Hematopoietic multipotent progenitor cell treated with erythropoietin and hydrocortisone succinate and interleukin-3 and kit ligand, for 6 days (in vitro differentiated cells): ENCODE measurements at regions not wholly inside any gene's neighbourhood (a gene's known extent, or its start where the extent isn't known, plus 50 kb on each side); places are given as distances from the start of the nearest gene placed in this dataset.

Experiments used
- DNase-seq: peaks from one replicate; pipeline ENCODE4 v3.0.0-alpha.2; 2015

DNA sequence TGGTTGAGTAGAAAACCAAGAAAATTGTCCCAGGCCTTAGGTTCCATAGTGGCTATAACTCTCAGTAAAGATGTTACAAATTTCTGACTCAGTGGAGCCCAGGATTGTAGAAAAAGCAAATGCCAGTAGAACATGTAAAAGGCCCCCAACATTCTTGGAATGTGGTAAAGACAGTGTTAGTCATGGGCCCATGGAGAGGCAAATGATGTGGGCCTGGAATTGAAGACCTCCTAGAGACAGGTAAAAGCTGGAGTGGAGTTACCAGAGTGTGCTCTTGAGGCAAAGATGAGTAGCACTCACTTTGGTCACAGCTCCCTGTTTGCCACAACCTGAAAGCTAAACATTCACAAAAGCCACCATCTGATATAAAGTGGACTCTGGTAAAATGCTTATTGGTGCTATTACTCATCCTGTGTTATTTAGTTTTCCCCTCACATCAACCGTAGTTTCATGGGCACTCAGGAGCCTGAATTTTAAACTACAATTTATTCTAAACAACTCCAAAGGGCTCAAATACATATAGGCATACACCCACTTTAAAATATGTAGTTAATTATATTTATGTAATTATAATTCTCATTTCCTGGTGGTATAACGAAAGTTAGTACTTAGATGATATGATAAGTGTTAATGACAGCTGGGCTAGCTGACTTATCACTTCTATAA lies 359.6 kb upstream of the NECTIN3 start:
- DNase-seq, result no peak

DNA sequence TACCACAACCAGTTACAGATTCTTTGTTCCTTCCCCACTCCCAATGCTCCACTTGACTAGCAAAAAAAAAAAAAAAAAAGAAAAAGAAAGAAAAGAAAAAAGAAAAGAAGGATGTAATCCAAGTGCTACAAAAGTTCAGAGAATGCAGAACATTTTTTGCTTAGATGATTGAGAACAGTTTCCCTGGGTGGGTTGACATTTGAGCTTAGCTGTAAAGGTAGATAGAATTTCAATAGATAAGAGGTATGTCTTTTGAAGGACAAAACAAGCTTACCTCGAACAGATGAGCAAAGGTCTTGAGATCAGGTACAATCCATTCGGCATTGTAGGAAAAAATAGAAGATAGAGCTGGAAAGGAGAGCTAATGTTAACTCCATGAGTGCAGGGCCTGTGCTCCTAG lies 344.6 kb upstream of the NECTIN3 start:
- no peak for DNase-seq

GRCh38 chr3:110731148-110731547 lies 340.5 kb upstream of the NECTIN3 start:
- no peak for DNase-seq

DNA sequence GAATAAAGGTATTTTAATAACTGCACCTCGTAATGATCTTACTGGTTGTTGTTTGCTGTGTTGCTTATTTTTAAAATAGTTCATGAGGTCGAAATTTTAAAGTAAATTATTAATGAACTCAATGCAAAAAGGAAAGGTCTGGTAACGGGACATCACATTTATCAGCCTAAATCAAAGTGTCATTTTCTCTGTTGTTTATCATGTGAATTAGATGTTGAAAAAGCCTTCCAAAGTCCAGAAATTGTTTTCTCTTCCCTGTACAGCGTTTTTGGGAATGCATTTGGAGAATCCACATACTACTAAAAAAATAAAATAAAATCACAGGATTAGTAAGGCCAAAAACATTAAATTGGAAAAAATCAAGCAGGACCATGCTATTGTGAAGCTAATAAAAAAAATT lies 339.2 kb upstream of the NECTIN3 start:
- DNase-seq, result no peak

DNA sequence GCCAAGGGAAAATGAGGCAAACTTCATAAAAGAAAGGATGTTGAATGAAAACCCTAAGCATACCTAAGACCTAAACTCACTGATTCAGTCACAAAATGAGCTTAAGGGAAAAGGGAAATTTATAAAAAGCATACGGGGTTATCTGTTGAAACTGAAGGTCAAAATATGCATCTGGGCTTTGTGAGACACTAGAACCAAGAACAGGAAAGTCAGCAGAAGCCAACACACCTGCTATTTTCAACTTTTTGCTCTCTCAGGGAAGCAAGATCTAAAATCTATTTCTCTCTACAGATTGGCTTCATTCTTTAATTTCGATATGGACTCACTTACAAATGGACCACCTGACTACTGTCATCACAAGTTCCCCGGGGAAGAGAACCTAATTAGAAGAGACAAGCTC lies 338.6 kb upstream of the NECTIN3 start:
- no peak for DNase-seq

DNA sequence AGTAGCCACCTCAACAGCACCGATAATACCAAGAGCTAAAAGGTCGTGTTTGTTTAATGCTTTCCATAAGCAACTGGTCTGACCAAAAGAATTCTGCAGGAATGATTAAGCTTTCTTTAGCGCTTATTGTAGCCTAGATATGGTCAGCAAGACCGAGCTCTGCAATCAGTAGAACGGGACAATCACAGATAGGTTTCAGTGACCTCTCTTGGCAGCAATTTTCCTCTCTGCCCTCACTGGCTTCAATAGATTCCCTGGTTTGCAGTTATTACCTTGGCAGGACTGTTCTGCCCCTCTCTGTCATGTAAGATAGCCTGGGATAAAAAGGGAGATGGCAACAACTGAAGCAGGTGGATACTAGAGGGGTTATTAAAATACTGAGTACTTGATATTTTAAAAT lies 337.1 kb upstream of the NECTIN3 start:
- no peak for DNase-seq

DNA sequence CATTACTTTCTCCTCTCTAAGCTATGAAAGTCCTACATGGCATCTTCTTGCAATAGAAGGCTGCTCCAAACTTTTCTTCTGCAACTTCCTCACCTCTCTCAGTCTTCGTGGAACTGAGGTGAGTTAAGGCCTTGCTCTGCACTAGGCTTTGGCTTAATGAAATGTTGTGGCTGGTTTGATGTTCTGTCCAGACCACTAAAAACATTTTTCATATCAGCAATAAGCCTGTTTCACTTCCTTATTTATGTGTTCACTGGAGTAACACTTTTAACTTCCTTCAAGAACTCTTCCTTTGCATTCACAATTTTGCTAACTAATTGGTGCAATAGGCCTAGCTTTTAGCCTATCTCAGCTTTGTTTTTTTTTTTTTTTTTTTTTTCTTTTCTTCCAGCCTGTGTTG lies 335.3 kb upstream of the NECTIN3 start:
- no peak for DNase-seq

- DNase-seq, result no peak
These were observed 333.1 kb upstream of the NECTIN3 start for GRCh38 chr3:110738531-110738930.

DNA sequence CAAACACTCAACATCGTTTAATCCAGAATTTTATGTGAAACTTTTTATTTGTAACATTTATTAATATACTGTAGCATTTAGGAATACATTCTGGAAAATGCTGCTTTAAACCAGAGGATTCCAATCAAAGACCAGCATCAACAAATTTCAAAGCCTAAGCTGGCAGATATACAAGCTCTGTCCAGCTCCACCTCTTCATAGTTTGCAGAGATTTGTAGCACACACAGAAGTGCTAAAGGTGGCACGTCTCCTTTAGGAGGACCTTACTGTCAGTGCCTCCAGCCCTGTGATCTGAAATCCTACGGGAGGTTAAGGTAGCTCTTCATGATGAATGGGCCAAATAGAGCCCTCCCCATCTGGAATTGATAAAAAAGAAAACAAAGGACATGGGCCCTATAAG lies 329.7 kb upstream of the NECTIN3 start:
- DNase-seq, result no peak

DNA sequence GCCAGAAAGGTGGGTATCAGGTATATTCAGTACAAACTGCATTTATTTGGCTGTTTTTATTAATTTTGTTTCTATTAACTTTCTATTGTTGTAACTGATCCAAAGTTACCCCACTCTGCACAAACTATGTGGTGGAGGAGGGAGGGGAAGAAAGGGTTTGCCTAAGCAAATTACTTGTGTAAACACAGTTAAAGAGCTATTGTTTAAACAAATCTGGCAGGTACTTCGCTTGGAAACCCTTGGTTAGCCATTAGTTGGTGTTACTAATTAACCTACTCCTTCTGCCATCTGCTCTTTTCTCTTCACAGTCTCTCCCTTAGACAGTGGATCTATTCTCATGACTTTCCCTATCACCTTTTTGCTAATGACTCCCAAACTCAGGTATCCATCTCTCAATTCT lies 328.4 kb upstream of the NECTIN3 start:
- DNase-seq, result no peak

- no peak for DNase-seq
These were observed 327.6 kb upstream of the NECTIN3 start for GRCh38 chr3:110743984-110744383.

- DNase-seq, result no peak
These were observed 326.9 kb upstream of the NECTIN3 start for GRCh38 chr3:110744723-110745122.

GRCh38 chr3:110749006-110749405 lies 322.6 kb upstream of the NECTIN3 start:
- no peak for DNase-seq

DNA sequence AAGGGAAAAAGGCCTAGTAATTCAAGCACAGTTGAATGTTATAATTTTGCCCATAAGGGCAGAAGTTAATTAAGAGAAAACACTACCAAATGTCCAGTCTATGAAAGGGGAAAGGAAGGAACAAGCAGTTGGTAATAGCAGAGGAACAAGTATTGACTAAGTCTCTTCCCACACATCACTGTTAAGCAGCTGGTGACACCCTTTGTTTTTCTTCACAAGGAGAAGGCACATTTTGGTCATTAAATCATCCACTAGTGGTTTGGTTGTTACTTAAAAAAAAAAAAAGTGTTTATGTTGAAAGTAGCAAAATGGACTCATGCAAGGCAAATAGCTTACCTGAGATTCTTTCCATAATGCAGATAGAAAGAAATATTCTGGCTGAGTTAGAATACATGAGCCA lies 321.4 kb upstream of the NECTIN3 start:
- DNase-seq, result no peak

DNA sequence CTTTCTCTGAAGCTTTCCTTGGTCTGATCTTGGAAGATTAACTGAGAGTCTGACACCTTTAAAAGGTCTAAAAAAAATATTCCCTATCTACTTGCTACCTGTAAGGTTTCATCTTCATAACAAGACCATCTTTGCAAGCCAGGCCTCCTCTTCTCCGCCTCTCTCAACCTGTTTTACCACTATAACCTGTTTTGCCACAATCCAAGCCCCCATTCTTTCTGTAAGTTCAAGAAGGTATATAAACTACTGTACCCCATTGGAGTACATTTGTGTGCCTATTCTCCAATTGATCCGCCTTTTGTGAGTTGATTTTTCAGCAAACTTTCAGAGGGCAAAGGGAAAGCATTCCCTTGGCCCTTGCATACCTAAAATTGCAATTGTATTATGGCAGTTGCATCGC lies 319.3 kb upstream of the NECTIN3 start:
- no peak for DNase-seq

GRCh38 chr3:110753516-110753915 lies 318.1 kb upstream of the NECTIN3 start:
- DNase-seq, result no peak

DNA sequence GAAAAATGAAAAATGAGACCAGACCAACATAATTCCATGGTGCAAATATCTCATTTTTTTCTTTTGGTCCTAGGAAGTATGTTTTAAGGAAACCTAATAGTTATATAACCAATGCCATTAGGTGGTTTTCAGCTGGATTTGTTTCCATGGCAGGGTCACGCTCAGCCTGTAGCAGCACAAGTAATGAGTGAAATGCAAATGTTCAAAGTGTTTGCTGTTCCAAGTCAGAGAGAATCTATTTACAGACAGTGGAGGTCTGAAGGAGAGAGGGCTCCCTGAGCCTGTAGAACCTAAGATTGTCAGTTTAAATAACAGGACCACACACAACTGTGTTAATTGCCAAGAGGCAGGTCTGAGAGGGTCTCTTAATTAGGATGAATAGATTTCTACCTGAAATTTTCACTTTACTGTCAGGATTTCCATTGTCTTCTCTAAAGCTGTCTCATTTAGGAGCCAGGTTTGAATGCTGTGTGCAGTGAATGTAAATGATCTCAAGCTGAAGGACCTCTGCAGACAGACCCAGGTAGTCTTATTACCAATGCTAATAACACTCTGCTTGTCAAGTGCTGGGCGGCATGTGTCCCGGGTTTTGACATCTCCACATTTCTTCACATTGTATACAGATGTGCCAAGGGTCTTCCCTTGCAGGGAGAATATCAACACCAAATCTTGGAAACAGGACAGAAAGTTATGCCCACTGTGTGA lies 317.3 kb upstream of the NECTIN3 start:
- DNase-seq, result no peak

DNA sequence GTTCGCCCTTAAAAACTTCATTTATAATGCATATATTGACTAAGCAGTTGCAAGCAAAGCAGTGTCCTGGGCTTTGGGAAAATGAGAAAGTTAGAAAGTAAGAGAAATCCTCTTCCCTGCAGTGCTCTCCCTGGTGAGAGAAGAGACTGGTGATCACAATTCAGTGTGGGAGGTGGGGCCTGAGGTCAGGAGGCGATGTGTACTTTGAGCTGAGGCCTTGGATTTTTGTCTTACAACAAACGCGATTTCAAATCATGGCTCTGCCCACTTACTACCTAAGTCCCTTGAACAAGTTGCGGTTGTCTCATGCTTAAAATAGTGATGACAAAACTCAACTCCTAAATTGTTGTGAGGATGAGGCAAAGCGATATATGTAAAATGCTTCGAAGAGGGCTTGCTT lies 316.3 kb upstream of the NECTIN3 start:
- DNase-seq, result no peak

- DNase-seq, result no peak
These were observed 314.9 kb upstream of the NECTIN3 start for GRCh38 chr3:110756705-110757104.

DNA sequence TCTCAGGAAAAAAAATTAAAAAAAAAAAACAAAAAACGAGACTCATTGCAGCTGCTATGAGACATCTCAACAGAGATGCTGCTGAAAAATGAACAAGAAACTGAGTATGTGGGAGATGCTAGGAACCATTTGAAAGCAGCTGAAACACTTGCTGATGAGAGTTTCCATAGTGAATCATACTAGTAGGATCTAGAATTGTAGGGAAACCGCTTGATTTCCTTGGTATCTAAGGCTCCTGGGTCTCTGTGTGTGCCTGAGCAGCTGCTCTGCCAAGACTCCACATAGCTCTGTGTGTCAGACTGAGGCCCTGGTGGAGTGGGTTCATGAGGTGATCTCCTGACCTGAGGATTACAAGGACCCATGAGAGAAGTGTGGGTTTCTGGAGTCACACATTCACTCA lies 313.4 kb upstream of the NECTIN3 start:
- no peak for DNase-seq

DNA sequence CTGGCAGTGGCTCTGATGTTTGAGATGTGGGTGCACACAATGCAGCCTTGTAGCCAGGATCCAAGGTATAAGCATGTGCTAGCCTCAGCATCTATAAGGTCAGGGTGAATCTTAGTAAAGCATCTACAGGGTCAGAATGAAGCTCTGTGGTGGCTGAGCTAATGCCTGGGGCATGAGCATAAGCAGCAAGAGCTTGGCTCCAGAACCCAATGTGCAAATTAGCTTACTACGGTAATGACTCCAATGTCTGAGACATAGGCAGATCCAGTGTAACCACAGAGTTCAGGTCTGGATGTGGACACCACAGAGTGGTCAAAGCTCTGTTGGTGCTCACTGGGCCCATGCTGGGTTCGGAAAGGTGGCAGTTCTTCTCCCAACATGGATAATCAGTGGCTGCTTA lies 304.5 kb upstream of the NECTIN3 start:
- no peak for DNase-seq

DNA sequence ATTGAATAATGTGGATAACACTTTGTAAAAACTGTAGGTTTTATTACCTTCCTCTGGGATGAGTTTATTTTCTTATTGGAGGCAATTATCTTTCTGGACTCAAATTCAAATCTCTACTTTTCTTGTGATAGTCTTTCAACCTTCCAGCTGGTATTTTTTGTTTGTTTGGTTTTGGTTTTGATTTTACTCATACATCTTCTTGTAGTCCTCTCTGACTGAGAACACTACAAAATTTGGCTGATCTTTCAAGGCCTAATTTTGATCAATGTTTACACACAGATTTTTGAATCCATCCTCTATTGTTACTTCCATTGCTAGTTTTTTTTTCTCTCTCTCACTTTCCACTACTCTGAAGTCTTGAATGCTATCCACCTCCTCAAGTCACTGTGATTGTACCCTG lies 303.8 kb upstream of the NECTIN3 start:
- no peak for DNase-seq

DNA sequence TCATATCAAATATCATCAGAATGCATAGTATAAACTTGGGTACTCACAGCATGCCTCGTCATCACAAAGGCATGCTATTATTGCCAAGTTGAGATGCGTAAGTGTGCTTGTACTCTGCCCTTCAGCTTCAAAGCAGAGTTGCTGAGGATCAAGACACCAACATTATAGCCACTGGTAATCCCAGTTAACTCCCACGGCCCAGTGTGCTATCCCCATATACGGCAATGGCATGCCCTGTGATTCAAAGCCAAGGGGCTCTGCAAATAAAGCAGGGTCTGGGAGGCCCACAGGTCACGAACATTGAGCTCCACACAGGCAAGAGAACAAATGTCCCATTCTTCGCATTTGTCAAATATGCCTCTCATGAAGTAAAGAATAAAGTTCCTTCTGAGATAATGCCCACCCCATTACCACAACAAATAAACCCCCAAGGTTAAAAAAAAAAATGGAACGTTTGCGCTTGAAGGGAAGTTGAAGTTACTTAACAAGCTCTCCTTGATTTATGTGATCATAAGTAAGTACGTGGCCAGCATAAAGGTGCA lies 298.1 kb upstream of the NECTIN3 start:
- no peak for DNase-seq

- DNase-seq, result no peak
These were observed 296.9 kb upstream of the NECTIN3 start for GRCh38 chr3:110774496-110775265.
